Stomach (tissue), 4 donors: ENCODE measurements at regions not wholly inside any gene's neighbourhood (a gene's known extent, or its start where the extent isn't known, plus 50 kb on each side); places are given as distances from the start of the nearest gene placed in this dataset.

Experiments
- POLR2AphosphoS5 ChIP-seq, 3 donors: sonication (generic); formaldehyde crosslinking; IDR thresholded peaks; one replicate each; pipeline ENCODE4 v1.6.1; 2016; ENCODE audit warnings: antibody characterized with exemption in 3 of 3
- TF ChIP-seq, protein P1 (sequence below), 7 experiments: fragments of 450-650 bp in 4 of 7; fragments of 200-600 bp in 3 of 7; sonication (generic) in 3 of 7; IDR thresholded peaks; one replicate each; pipeline ENCODE4 v1.5.1; 2016 to 2019; ENCODE audit warnings: antibody characterized with exemption in 7 of 7, control low read depth in 2 of 7, mild to moderate bottlenecking in 1 of 7

DNA sequence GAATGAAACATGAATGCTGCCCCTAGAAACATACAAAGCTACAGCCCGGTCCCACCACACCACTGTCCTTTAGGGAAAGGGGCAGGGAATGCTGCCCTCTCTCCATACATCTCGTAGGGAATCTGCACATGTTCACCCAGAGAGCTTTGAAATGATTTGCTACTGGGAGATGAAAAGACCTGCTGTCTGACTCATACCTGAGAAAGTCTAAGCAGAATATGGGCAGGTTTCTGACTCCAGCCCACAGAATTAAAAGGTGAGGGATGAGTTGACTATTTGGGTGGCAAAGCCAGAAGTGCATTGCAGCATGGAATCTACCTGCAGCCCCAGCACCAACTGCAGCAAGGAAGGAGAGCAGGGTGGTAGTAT, 297.9 kb downstream of the TLE1 start:
- TF ChIP-seq POLR2AphosphoS5 (IDR thresholded peaks at IDR 0.05): no peak
- TF ChIP-seq, protein P1, sequence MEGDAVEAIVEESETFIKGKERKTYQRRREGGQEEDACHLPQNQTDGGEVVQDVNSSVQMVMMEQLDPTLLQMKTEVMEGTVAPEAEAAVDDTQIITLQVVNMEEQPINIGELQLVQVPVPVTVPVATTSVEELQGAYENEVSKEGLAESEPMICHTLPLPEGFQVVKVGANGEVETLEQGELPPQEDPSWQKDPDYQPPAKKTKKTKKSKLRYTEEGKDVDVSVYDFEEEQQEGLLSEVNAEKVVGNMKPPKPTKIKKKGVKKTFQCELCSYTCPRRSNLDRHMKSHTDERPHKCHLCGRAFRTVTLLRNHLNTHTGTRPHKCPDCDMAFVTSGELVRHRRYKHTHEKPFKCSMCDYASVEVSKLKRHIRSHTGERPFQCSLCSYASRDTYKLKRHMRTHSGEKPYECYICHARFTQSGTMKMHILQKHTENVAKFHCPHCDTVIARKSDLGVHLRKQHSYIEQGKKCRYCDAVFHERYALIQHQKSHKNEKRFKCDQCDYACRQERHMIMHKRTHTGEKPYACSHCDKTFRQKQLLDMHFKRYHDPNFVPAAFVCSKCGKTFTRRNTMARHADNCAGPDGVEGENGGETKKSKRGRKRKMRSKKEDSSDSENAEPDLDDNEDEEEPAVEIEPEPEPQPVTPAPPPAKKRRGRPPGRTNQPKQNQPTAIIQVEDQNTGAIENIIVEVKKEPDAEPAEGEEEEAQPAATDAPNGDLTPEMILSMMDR (IDR thresholded peaks at IDR 0.05): no peak
